ENCODE measurements at regions not wholly inside any gene's neighbourhood (a gene's known extent, or its start where the extent isn't known, plus 50 kb on each side); places are given as distances from the start of the nearest gene placed in this dataset.

DNA sequence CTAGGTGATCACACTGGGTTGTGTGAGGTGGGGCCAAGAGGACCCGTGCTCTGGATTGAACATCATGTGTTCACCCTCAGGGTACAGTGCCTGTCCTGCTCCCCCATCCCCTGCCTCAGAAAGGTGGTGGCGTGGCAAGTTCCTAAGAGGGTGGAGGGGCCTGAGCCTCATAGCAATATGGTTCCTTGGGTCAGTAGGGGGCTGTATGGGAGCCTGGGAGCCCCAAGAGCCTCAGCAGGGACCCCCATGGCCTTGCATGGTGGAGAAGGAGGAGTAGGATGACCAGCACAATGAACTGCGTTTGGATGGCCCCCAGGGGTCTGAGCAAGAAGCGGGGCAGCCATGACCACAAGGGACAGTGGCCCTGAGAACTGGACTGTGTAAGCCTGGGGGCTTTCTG lies 89.6 kb upstream of the SHB start:
- CTCF ChIA-PET = no interaction called here
- Histone ChIP-seq H3K9me3 (ENCODE audit: control insufficient read depth, insufficient read depth, low read depth, low read length) (no peaks in the 10 kb centered on the region), H3K36me3 (ENCODE audit: control insufficient read depth, insufficient read depth, low read length) (no peaks in the 10 kb centered on the region), H3K27me3 (ENCODE audit: control insufficient read depth, insufficient read depth, low read length) (no peaks in the 10 kb centered on the region), H3K27ac (ENCODE audit: low read length) (no peak overlapping the region), H3K4me3 (ENCODE audit: low read depth in 2 of 2, low read length in 2 of 2) (no peak overlapping the region), H3K4me1 (ENCODE audit: control insufficient read depth, insufficient read depth, low read length) (no peaks in the 10 kb centered on the region)
- no TSS peak for BruUV-seq (replicated peaks)
- ATAC-seq (no peak), DNase-seq (ENCODE audit: low read depth, low spot score) (no peak)
- intact Hi-C loops (cut with micrococcal nuclease; ENCODE audit: unreplicated experiment) = no loop called here
- in situ Hi-C loops (cut with HindIII; ENCODE audit: low pct_unique_long_range_greater_than_20kb, low sequenced_read_pairs) = no loop called here
- POLR2A ChIA-PET = no interaction called here
- no peak for TF ChIP-seq POLR2AphosphoS5 (IDR thresholded peaks at IDR 0.05; ENCODE audit: low read depth, low read length)
- TF ChIP-seq, protein P1, sequence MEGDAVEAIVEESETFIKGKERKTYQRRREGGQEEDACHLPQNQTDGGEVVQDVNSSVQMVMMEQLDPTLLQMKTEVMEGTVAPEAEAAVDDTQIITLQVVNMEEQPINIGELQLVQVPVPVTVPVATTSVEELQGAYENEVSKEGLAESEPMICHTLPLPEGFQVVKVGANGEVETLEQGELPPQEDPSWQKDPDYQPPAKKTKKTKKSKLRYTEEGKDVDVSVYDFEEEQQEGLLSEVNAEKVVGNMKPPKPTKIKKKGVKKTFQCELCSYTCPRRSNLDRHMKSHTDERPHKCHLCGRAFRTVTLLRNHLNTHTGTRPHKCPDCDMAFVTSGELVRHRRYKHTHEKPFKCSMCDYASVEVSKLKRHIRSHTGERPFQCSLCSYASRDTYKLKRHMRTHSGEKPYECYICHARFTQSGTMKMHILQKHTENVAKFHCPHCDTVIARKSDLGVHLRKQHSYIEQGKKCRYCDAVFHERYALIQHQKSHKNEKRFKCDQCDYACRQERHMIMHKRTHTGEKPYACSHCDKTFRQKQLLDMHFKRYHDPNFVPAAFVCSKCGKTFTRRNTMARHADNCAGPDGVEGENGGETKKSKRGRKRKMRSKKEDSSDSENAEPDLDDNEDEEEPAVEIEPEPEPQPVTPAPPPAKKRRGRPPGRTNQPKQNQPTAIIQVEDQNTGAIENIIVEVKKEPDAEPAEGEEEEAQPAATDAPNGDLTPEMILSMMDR (IDR thresholded peaks at IDR 0.05) = no peak
- TF ChIP-seq, protein P2, sequence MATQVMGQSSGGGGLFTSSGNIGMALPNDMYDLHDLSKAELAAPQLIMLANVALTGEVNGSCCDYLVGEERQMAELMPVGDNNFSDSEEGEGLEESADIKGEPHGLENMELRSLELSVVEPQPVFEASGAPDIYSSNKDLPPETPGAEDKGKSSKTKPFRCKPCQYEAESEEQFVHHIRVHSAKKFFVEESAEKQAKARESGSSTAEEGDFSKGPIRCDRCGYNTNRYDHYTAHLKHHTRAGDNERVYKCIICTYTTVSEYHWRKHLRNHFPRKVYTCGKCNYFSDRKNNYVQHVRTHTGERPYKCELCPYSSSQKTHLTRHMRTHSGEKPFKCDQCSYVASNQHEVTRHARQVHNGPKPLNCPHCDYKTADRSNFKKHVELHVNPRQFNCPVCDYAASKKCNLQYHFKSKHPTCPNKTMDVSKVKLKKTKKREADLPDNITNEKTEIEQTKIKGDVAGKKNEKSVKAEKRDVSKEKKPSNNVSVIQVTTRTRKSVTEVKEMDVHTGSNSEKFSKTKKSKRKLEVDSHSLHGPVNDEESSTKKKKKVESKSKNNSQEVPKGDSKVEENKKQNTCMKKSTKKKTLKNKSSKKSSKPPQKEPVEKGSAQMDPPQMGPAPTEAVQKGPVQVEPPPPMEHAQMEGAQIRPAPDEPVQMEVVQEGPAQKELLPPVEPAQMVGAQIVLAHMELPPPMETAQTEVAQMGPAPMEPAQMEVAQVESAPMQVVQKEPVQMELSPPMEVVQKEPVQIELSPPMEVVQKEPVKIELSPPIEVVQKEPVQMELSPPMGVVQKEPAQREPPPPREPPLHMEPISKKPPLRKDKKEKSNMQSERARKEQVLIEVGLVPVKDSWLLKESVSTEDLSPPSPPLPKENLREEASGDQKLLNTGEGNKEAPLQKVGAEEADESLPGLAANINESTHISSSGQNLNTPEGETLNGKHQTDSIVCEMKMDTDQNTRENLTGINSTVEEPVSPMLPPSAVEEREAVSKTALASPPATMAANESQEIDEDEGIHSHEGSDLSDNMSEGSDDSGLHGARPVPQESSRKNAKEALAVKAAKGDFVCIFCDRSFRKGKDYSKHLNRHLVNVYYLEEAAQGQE (IDR thresholded peaks at IDR 0.05; ENCODE audit: insufficient read depth in 1 of 2, low read depth in 2 of 2, low read length in 1 of 2) = no peak
- TF ChIP-seq SIN3A (IDR thresholded peaks at IDR 0.05; ENCODE audit: borderline replicate concordance, insufficient read depth, low read depth, low read length) = no peak
- TF ChIP-seq TCF7L2 (IDR thresholded peaks at IDR 0.05; ENCODE audit: low read depth, low read length) = no peak

DNA sequence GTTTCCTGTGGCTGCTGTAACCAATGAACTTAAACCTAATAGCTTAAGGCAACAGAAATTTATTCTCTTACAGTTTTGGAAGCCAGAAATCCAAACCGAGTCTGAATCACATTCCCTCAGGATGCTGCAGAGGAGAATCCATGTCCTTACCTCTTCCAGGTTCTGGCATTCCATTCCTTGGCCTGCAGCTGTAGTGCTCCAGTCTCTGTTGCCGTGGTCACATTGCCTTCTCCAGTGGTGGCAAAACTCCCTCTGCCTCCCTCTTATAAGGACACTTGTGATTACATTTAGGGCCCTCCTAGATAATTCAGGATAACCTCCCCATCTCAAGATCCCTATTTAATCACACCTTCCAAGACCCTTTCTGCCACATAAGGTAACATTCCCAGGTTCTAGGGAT lies 88.7 kb upstream of the SHB start:
- no TSS peak for BruUV-seq (replicated peaks)

More for the DNA sequence above, 88.7 kb upstream of the SHB start:
- H3K4me3 ChIP-seq (ENCODE audit: low read depth in 2 of 2, low read length in 2 of 2) = no peak overlapping the region
- H3K4me1 ChIP-seq (ENCODE audit: control insufficient read depth, insufficient read depth, low read length) = no peaks in the 10 kb centered on the region
- in situ Hi-C loops (cut with HindIII; ENCODE audit: low pct_unique_long_range_greater_than_20kb, low sequenced_read_pairs) = no loop called here
- CTCF ChIA-PET = no interaction called here
- no peaks in the 10 kb centered on the region for H3K27me3 ChIP-seq (ENCODE audit: control insufficient read depth, insufficient read depth, low read length)
- DNase-seq (ENCODE audit: low read depth, low spot score) = no peak
- ATAC-seq = no peak
- H3K36me3 ChIP-seq (ENCODE audit: control insufficient read depth, insufficient read depth, low read length) = no peaks in the 10 kb centered on the region
- POLR2A ChIA-PET = no interaction called here
- TF ChIP-seq, protein P2 (IDR thresholded peaks at IDR 0.05; ENCODE audit: insufficient read depth in 1 of 2, low read depth in 2 of 2, low read length in 1 of 2) = no peak
- TF ChIP-seq TCF7L2 (IDR thresholded peaks at IDR 0.05; ENCODE audit: low read depth, low read length) (no peak), POLR2AphosphoS5 (IDR thresholded peaks at IDR 0.05; ENCODE audit: low read depth, low read length) (no peak)
- TF ChIP-seq, protein P1 (IDR thresholded peaks at IDR 0.05) = no peak
- H3K9me3 ChIP-seq (ENCODE audit: control insufficient read depth, insufficient read depth, low read depth, low read length) = no peaks in the 10 kb centered on the region
- intact Hi-C loops (cut with micrococcal nuclease; ENCODE audit: unreplicated experiment) = no loop called here
- H3K27ac ChIP-seq (ENCODE audit: low read length) = no peak overlapping the region
